ENCODE measurements at regions not wholly inside any gene's neighbourhood (a gene's known extent, or its start where the extent isn't known, plus 50 kb on each side); places are given as distances from the start of the nearest gene placed in this dataset.
"Not testable (repeated sequence)": the region's sequence is repeated elsewhere in the genome, so short reads cannot be mapped to it uniquely, and the experiment has no call there.

GRCh38 chr21:5123655-5124054 lies 5397.7 kb upstream of the TPTE start:
- H3K36me3 Mint-ChIP-seq (ENCODE audit: insufficient read depth, unreplicated experiment); H3K27me3 Mint-ChIP-seq (ENCODE audit: unreplicated experiment); BruUV-seq (replicated peaks); H3K4me1 Mint-ChIP-seq (ENCODE audit: low read depth, unreplicated experiment); CTCF ChIA-PET; H3K27ac Mint-ChIP-seq (ENCODE audit: unreplicated experiment); H3K4me3 Mint-ChIP-seq (ENCODE audit: low read depth, unreplicated experiment); H3K9me3 Mint-ChIP-seq (ENCODE audit: low read depth, unreplicated experiment); intact Hi-C loops (cut with micrococcal nuclease; ENCODE audit: unreplicated experiment): not testable (repeated sequence)
- DNase-seq, result peak; percentile 78

DNA sequence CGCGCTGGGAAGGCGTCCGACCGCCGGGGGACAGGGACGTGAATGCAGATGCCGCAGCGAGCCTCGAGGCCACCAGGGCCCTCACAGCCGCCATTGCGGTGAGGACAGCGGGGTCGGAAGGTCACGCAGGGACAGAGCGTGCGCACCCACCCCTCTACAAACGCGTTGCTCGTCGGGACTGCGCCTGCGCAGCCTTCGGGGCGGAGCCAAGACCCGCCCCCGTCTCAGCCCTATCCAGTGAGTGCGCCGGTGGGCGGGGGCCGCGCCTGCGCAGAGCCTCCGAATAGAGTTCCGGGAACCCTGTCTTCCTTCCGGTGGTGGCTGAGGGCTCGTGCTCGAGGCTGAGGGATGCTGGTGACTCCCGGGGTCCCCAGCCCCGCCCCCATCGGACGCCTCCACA lies 5393.1 kb upstream of the TPTE start:
- H3K27me3 Mint-ChIP-seq (ENCODE audit: unreplicated experiment); H3K27ac Mint-ChIP-seq (ENCODE audit: unreplicated experiment); H3K4me3 Mint-ChIP-seq (ENCODE audit: low read depth, unreplicated experiment); intact Hi-C loops (cut with micrococcal nuclease; ENCODE audit: unreplicated experiment); BruUV-seq (replicated peaks); H3K4me1 Mint-ChIP-seq (ENCODE audit: low read depth, unreplicated experiment); H3K9me3 Mint-ChIP-seq (ENCODE audit: low read depth, unreplicated experiment); CTCF ChIA-PET; H3K36me3 Mint-ChIP-seq (ENCODE audit: insufficient read depth, unreplicated experiment): not testable (repeated sequence)
- peak; percentile 82 for DNase-seq

DNA sequence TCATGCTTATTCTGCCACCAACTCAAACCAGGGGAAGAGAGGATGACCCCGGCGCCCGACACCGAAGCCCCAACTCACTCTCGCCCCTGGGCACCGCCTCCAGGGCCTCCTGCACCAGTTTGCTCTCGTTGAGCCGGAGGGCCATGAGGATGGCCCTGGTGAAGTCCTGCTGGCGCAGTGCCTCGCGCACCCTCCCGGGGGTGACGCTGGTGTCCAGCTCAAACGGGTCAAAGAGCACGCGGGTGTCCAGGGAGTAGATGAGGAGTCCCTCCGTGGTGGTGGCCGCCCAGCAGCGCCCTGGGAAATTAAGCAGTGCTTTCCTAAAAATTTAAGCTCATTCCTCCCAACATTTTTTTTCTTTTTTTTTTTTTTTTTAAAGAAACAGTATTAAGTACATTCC lies 5387.6 kb upstream of the TPTE start:
- H3K4me1 Mint-ChIP-seq (ENCODE audit: low read depth, unreplicated experiment); H3K4me3 Mint-ChIP-seq (ENCODE audit: low read depth, unreplicated experiment); DNase-seq: not testable (repeated sequence)

GRCh38 chr21:5136406-5136805 lies 5385.0 kb upstream of the TPTE start:
- BruUV-seq (replicated peaks); H3K4me3 Mint-ChIP-seq (ENCODE audit: low read depth, unreplicated experiment); H3K36me3 Mint-ChIP-seq (ENCODE audit: insufficient read depth, unreplicated experiment); H3K27me3 Mint-ChIP-seq (ENCODE audit: unreplicated experiment); CTCF ChIA-PET; DNase-seq; intact Hi-C loops (cut with micrococcal nuclease; ENCODE audit: unreplicated experiment); H3K4me1 Mint-ChIP-seq (ENCODE audit: low read depth, unreplicated experiment); H3K9me3 Mint-ChIP-seq (ENCODE audit: low read depth, unreplicated experiment); H3K27ac Mint-ChIP-seq (ENCODE audit: unreplicated experiment): not testable (repeated sequence)

More for the DNA sequence above, 5387.6 kb upstream of the TPTE start:
- intact Hi-C loops (cut with micrococcal nuclease; ENCODE audit: unreplicated experiment); H3K27ac Mint-ChIP-seq (ENCODE audit: unreplicated experiment); CTCF ChIA-PET; BruUV-seq (replicated peaks); H3K36me3 Mint-ChIP-seq (ENCODE audit: insufficient read depth, unreplicated experiment); H3K9me3 Mint-ChIP-seq (ENCODE audit: low read depth, unreplicated experiment); H3K27me3 Mint-ChIP-seq (ENCODE audit: unreplicated experiment): not testable (repeated sequence)

DNA sequence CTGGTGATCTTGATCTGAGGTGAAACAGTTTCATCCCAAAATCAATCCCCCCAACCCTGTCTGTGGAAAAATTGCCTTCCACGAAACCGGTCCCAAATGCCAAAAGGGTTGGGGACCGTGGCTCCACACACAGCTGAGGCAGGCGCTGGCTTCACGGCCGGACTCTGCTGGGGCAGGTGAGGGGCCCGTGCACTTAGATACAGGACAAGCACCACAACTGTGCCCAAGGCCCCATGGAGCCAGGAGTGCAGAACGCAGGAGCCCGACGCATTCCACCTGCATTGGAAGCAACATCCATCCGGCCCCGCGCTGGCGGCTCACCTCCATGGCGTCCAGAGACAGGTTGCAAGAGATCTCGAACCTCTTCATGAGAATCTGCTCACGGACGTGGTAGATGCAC lies 5384.4 kb upstream of the TPTE start:
- H3K9me3 Mint-ChIP-seq (ENCODE audit: low read depth, unreplicated experiment); intact Hi-C loops (cut with micrococcal nuclease; ENCODE audit: unreplicated experiment); H3K27ac Mint-ChIP-seq (ENCODE audit: unreplicated experiment); H3K4me3 Mint-ChIP-seq (ENCODE audit: low read depth, unreplicated experiment); DNase-seq; CTCF ChIA-PET; H3K4me1 Mint-ChIP-seq (ENCODE audit: low read depth, unreplicated experiment); H3K27me3 Mint-ChIP-seq (ENCODE audit: unreplicated experiment); BruUV-seq (replicated peaks); H3K36me3 Mint-ChIP-seq (ENCODE audit: insufficient read depth, unreplicated experiment): not testable (repeated sequence)

DNA sequence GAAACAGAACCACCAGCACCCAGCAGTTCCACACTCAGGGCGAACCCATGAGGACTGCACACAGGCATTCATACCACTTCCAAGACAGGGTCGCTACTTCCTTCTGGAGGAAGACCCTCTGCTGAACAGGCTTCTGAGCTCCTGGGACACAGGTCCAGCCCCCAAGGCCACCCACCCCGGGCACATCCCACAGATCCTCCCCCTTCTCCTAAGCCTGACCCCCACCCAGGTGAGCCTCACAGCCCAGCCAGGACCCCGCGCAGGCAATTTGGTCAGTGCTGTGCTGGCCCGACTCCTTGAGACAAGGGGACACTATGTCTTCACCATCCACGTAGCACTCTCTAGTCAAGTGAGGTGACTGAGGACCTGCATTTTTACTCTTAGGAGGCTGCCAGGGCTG lies 5382.7 kb upstream of the TPTE start:
- H3K27ac Mint-ChIP-seq (ENCODE audit: unreplicated experiment); H3K4me3 Mint-ChIP-seq (ENCODE audit: low read depth, unreplicated experiment); CTCF ChIA-PET; H3K9me3 Mint-ChIP-seq (ENCODE audit: low read depth, unreplicated experiment); H3K4me1 Mint-ChIP-seq (ENCODE audit: low read depth, unreplicated experiment); DNase-seq; BruUV-seq (replicated peaks); intact Hi-C loops (cut with micrococcal nuclease; ENCODE audit: unreplicated experiment); H3K36me3 Mint-ChIP-seq (ENCODE audit: insufficient read depth, unreplicated experiment); H3K27me3 Mint-ChIP-seq (ENCODE audit: unreplicated experiment): not testable (repeated sequence)

GRCh38 chr21:5139528-5139927 lies 5381.9 kb upstream of the TPTE start:
- CTCF ChIA-PET; H3K36me3 Mint-ChIP-seq (ENCODE audit: insufficient read depth, unreplicated experiment); DNase-seq; H3K27ac Mint-ChIP-seq (ENCODE audit: unreplicated experiment); intact Hi-C loops (cut with micrococcal nuclease; ENCODE audit: unreplicated experiment); BruUV-seq (replicated peaks); H3K4me3 Mint-ChIP-seq (ENCODE audit: low read depth, unreplicated experiment); H3K27me3 Mint-ChIP-seq (ENCODE audit: unreplicated experiment); H3K9me3 Mint-ChIP-seq (ENCODE audit: low read depth, unreplicated experiment); H3K4me1 Mint-ChIP-seq (ENCODE audit: low read depth, unreplicated experiment): not testable (repeated sequence)

DNA sequence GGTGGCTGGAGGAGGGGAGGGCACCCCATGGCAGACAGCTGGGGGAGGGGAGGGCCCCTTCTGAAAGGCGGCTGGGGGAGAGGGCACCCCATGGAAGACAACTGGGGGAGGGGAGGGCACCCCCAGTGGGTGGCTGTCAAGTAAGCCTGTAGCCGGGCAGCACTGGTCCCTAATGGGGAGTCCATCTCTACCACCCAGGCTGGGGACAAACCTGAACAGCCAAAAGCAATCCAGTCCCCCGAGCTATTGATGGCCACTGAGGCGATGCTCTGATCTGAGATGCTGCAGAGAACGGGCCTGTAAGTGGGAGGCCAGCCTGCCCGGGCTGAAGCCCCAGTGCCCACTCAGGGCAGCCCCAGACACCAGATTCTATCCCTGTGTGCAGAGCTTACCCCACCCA lies 5378.4 kb upstream of the TPTE start:
- H3K4me3 Mint-ChIP-seq (ENCODE audit: low read depth, unreplicated experiment); H3K9me3 Mint-ChIP-seq (ENCODE audit: low read depth, unreplicated experiment); CTCF ChIA-PET: not testable (repeated sequence)

DNA sequence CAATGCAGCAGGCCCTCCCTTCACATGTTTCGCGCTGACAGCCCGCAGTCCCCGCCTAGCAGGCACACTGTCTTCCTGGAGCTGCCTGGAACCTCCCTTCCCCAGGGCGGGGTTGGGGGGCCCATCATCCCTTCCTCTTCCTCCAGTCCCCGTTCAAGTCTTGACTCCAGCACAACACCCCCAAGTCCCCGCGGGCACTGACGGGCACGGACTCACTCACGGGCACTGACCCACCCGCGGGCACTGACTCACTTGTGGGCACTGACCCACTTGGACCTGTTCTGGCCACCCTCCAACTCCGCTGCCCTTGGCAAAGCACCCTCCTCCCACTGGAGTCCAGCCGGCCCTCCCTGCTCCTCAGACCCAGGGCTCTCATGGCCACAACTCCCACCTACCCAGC lies 5376.7 kb upstream of the TPTE start:
- intact Hi-C loops (cut with micrococcal nuclease; ENCODE audit: unreplicated experiment); H3K9me3 Mint-ChIP-seq (ENCODE audit: low read depth, unreplicated experiment); CTCF ChIA-PET; H3K4me1 Mint-ChIP-seq (ENCODE audit: low read depth, unreplicated experiment); H3K27me3 Mint-ChIP-seq (ENCODE audit: unreplicated experiment); DNase-seq; H3K36me3 Mint-ChIP-seq (ENCODE audit: insufficient read depth, unreplicated experiment); H3K27ac Mint-ChIP-seq (ENCODE audit: unreplicated experiment); BruUV-seq (replicated peaks); H3K4me3 Mint-ChIP-seq (ENCODE audit: low read depth, unreplicated experiment): not testable (repeated sequence)

More for the DNA sequence above, 5378.4 kb upstream of the TPTE start:
- intact Hi-C loops (cut with micrococcal nuclease; ENCODE audit: unreplicated experiment); DNase-seq; H3K4me1 Mint-ChIP-seq (ENCODE audit: low read depth, unreplicated experiment); BruUV-seq (replicated peaks); H3K27ac Mint-ChIP-seq (ENCODE audit: unreplicated experiment); H3K36me3 Mint-ChIP-seq (ENCODE audit: insufficient read depth, unreplicated experiment); H3K27me3 Mint-ChIP-seq (ENCODE audit: unreplicated experiment): not testable (repeated sequence)

DNA sequence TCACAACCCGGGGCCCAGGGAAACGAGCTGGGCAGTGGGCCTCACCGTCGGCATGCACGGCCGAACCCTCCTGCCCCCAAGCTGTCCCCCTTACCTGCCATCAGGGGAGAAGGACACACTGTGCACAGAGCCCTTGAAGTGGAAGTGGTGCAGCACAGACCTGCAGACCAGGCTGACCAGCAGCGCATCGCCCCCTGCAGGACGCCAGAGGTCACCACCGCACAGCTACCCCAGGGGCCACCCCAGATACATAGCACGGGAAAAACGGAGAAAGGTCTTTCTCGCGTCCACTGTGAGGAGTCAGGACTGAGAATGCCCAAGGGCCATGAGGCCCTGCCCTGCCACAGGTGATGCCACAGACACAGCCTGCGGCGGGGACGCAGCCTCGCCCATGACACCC lies 5373.7 kb upstream of the TPTE start:
- H3K4me1 Mint-ChIP-seq (ENCODE audit: low read depth, unreplicated experiment); H3K9me3 Mint-ChIP-seq (ENCODE audit: low read depth, unreplicated experiment); H3K27me3 Mint-ChIP-seq (ENCODE audit: unreplicated experiment); intact Hi-C loops (cut with micrococcal nuclease; ENCODE audit: unreplicated experiment); BruUV-seq (replicated peaks); H3K4me3 Mint-ChIP-seq (ENCODE audit: low read depth, unreplicated experiment); H3K36me3 Mint-ChIP-seq (ENCODE audit: insufficient read depth, unreplicated experiment); CTCF ChIA-PET; H3K27ac Mint-ChIP-seq (ENCODE audit: unreplicated experiment); DNase-seq: not testable (repeated sequence)

- CTCF ChIA-PET; intact Hi-C loops (cut with micrococcal nuclease; ENCODE audit: unreplicated experiment); H3K27ac Mint-ChIP-seq (ENCODE audit: unreplicated experiment); DNase-seq; H3K36me3 Mint-ChIP-seq (ENCODE audit: insufficient read depth, unreplicated experiment); H3K9me3 Mint-ChIP-seq (ENCODE audit: low read depth, unreplicated experiment); H3K4me1 Mint-ChIP-seq (ENCODE audit: low read depth, unreplicated experiment); H3K27me3 Mint-ChIP-seq (ENCODE audit: unreplicated experiment); BruUV-seq (replicated peaks); H3K4me3 Mint-ChIP-seq (ENCODE audit: low read depth, unreplicated experiment): not testable (repeated sequence)
Observed at GRCh38 chr21:5149222-5149621, 5372.2 kb upstream of the TPTE start.

All from Calu3 (cell line).